DOHH2 (cell line): ENCODE measurements at regions not wholly inside any gene's neighbourhood (a gene's known extent, or its start where the extent isn't known, plus 50 kb on each side); places are given as distances from the start of the nearest gene placed in this dataset.

Experiments used
- H3F3A ChIP-seq: fragments of 200-600 bp; sonication (generic), shearing (Covaris generic); 2 replicates; pipeline ENCODE4 v1.6.0; 2016; ENCODE audit warnings: antibody characterized with exemption, mild to moderate bottlenecking; ENCODE audit not compliant: control insufficient read depth, insufficient read depth
- H3K27ac ChIP-seq: fragments of 200-600 bp; sonication (generic); 2 replicates; pipeline ENCODE4 v1.5.1; 2014; ENCODE audit warnings: low read depth, mild to moderate bottlenecking, low read length, moderate library complexity
- H3K27me3 ChIP-seq: fragments of 200-600 bp; sonication (generic); 2 replicates; pipeline ENCODE4 v1.6.1; 2014; ENCODE audit warnings: mild to moderate bottlenecking, low read length, mixed read lengths; ENCODE audit not compliant: control insufficient read depth
- H3K36me3 ChIP-seq: fragments of 200-600 bp; sonication (generic); 2 replicates; pipeline ENCODE4 v1.6.1; 2014; ENCODE audit warnings: mild to moderate bottlenecking, low read length, moderate library complexity, mixed read lengths; ENCODE audit not compliant: control insufficient read depth
- H3K4me1 ChIP-seq: fragments of 200-600 bp; sonication (generic); 2 replicates; pipeline ENCODE4 v1.6.1; 2014; ENCODE audit warnings: mild to moderate bottlenecking, low read length, mixed read lengths; ENCODE audit not compliant: control insufficient read depth
- H3K4me2 ChIP-seq: fragments of 200-600 bp; sonication (generic); 2 replicates; pipeline ENCODE4 v1.6.0; 2014; ENCODE audit warnings: mild to moderate bottlenecking, low read length, moderate library complexity
- H3K4me3 ChIP-seq: fragments of 200-600 bp; sonication (generic); 2 replicates; pipeline ENCODE4 v1.5.1; 2014; ENCODE audit warnings: mild to moderate bottlenecking, low read length, mixed read lengths
- H3K79me2 ChIP-seq: fragments of 200-600 bp; sonication (generic); 2 replicates; pipeline ENCODE4 v1.6.1; 2014; ENCODE audit warnings: mild to moderate bottlenecking, low read length, mixed read lengths; ENCODE audit not compliant: control insufficient read depth
- H3K9me2 ChIP-seq: fragments of 200-600 bp; sonication (generic); replicated peaks from 2 replicates; pipeline ENCODE4 v1.6.1; 2014; ENCODE audit warnings: mild to moderate bottlenecking, low read length, mixed read lengths; ENCODE audit not compliant: control insufficient read depth
- H3K9me3 ChIP-seq: fragments of 200-600 bp; sonication (generic); 2 replicates; pipeline ENCODE4 v1.6.1; 2014; ENCODE audit warnings: antibody characterized with exemption, low read length, mixed read lengths; ENCODE audit not compliant: control insufficient read depth, insufficient read depth
- H4K20me1 ChIP-seq: fragments of 200-600 bp; sonication (generic); 2 replicates; pipeline ENCODE4 v1.6.0; 2014; ENCODE audit warnings: low read depth, mild to moderate bottlenecking, antibody characterized with exemption, low read length, moderate library complexity; ENCODE audit not compliant: control insufficient read depth, insufficient read depth
- EZH2phosphoT487 ChIP-seq: fragments of 200-600 bp; sonication (generic); IDR thresholded peaks from 2 replicates; pipeline ENCODE4 v1.6.1; 2017; ENCODE audit warnings: borderline replicate concordance, mild to moderate bottlenecking, antibody characterized with exemption, low read length, moderate library complexity, mixed read lengths
- TF ChIP-seq, protein P1 (sequence below): fragments of 200-600 bp; sonication (generic); IDR thresholded peaks from one replicate; pipeline ENCODE4 v1.5.1; 2014; ENCODE audit warnings: antibody characterized with exemption, mild to moderate bottlenecking, low read depth, low read length; ENCODE audit not compliant: poor library complexity, severe bottlenecking

DNA sequence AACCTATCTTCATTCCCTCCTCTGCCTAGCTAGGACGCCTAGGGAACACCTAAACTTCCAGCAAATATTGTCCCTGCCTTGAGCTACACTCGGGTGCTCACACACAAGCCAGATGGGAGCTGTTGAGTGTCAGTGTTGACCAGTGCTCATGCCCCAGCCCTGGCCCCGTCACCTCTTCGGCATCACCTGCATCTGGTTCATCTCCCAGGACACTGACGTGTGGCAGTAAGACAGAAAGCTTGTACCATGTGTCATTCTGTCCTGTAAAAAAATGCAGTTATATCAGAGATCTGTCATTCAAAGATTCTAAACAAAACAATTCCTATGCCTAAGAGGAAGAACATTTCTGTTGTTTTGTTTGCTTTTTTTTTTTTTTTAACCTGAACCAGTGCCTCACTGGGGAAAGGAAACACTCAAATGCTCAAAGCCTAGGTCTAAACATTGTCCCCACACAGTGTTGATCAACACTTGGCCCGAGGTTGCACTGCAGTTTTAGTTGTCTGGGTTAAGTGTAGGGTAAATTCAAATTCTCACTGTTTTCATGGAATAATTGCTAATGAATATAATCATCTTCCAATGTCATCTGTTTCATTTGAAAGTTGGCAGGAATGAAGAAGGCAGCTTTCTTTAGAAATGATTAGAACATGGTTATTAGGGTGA, 102.7 kb upstream of the SASH1 start:
- H4K20me1 ChIP-seq, result no peaks in the 10 kb centered on the region
- no peak overlapping the region for H3K4me2 ChIP-seq
- H3K9me3 ChIP-seq, result no peaks in the 10 kb centered on the region
- H3K9me2 ChIP-seq, result no peaks in the 10 kb centered on the region
- H3K36me3 ChIP-seq, result no peaks in the 10 kb centered on the region
- no peak for TF ChIP-seq EZH2phosphoT487
- TF ChIP-seq, protein P1, sequence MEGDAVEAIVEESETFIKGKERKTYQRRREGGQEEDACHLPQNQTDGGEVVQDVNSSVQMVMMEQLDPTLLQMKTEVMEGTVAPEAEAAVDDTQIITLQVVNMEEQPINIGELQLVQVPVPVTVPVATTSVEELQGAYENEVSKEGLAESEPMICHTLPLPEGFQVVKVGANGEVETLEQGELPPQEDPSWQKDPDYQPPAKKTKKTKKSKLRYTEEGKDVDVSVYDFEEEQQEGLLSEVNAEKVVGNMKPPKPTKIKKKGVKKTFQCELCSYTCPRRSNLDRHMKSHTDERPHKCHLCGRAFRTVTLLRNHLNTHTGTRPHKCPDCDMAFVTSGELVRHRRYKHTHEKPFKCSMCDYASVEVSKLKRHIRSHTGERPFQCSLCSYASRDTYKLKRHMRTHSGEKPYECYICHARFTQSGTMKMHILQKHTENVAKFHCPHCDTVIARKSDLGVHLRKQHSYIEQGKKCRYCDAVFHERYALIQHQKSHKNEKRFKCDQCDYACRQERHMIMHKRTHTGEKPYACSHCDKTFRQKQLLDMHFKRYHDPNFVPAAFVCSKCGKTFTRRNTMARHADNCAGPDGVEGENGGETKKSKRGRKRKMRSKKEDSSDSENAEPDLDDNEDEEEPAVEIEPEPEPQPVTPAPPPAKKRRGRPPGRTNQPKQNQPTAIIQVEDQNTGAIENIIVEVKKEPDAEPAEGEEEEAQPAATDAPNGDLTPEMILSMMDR, result no peak
- no peaks in the 10 kb centered on the region for H3F3A ChIP-seq
- H3K4me1 ChIP-seq, result no peaks in the 10 kb centered on the region
- H3K27me3 ChIP-seq, result peaks cover 6% of the 10 kb centered on the region
- no peak overlapping the region for H3K4me3 ChIP-seq
- no peaks in the 10 kb centered on the region for H3K79me2 ChIP-seq
- no peak overlapping the region for H3K27ac ChIP-seq

DNA sequence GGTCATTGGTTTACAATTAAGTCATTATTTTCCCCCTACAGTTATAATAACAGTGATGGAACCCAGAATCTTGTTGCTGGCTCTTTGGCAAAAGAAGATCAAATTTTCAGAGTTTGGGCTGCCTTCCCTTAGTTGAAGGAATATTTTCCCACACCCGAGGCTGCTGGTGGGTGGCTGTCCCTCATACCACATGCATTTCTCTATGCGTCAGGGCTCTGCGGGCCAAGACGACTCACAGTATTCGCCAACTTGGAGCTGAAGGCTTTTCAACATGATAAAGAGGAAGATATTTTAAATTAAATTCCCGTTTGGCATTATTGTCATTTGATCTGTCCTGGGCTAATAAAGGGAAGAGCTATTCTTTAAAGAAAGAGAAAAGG, 102.2 kb upstream of the SASH1 start:
- Histone ChIP-seq H3K36me3 (no peaks in the 10 kb centered on the region), H3K9me3 (no peaks in the 10 kb centered on the region), H3K27me3 (peaks cover 6% of the 10 kb centered on the region), H3K9me2 (no peaks in the 10 kb centered on the region), H3K79me2 (no peaks in the 10 kb centered on the region), H3K4me2 (no peak overlapping the region), H3K4me3 (no peak overlapping the region), H3K4me1 (no peaks in the 10 kb centered on the region), H3F3A (no peaks in the 10 kb centered on the region), H4K20me1 (no peaks in the 10 kb centered on the region), H3K27ac (no peak overlapping the region)
- no peak for TF ChIP-seq EZH2phosphoT487
- TF ChIP-seq, protein P1, result no peak

DNA sequence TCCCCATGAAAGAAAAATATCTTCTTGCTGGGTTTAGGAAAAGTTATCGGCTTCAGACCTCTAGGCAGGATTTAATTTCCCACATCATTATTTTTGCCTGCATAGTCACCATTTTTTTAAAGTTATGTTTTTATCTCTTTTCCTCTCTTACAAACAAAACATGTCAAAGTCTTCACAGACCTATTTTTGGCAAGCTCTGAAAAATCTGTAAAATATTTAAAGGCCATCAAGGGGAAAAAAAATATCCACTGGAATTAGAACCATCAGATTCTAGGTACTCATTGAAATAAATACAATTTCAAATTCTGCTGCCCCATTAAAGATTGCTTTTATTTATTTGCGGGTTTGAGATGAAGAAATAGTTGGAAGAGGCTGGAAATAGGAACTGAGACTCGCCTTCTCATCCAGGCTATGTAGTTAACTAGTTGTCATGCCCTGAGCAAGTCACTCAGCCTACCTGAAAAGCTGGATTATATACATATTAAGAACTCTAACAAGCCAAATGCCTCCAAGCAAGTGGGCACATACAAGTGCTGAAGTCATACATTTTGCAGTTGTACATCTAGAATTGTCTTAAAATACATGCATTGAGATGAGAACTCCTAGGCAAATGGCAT, 101.7 kb upstream of the SASH1 start:
- Histone ChIP-seq H3K4me3 (no peak overlapping the region), H3K4me1 (no peaks in the 10 kb centered on the region), H3K9me3 (no peaks in the 10 kb centered on the region), H3K9me2 (no peaks in the 10 kb centered on the region), H3F3A (no peaks in the 10 kb centered on the region), H3K36me3 (no peaks in the 10 kb centered on the region), H3K4me2 (no peak overlapping the region), H3K27me3 (peaks cover 6% of the 10 kb centered on the region), H3K27ac (no peak overlapping the region), H4K20me1 (no peaks in the 10 kb centered on the region), H3K79me2 (no peaks in the 10 kb centered on the region)
- no peak for TF ChIP-seq EZH2phosphoT487
- TF ChIP-seq, protein P1, result no peak
